ENCODE measurements at regions not wholly inside any gene's neighbourhood (a gene's known extent, or its start where the extent isn't known, plus 50 kb on each side); places are given as distances from the start of the nearest gene placed in this dataset.
A peak's percentile ranks its signal among the peaks of the same experiment; 100 is the strongest.

GRCh38 chr10:88028654-88029053 is 165.2 kb downstream of the PTEN start:
- RAD21 ChIA-PET (ENCODE audit: unreplicated experiment): interaction anchor here (0.7 to 1.4 kb wide), 5 partner anchors 21 to 358 kb away, joined by 3 to 5 read pairs (median 3); no protein-coding TSS in a partner anchor
- in situ Hi-C loops (cut with MboI): no loop called here
- H3K9ac ChIP-seq (ENCODE audit: control insufficient read depth, insufficient read depth, low read length): no peak overlapping the region
- no peak overlapping the region for H3K4me3 ChIP-seq
- no peak overlapping the region for H3K4me2 ChIP-seq (ENCODE audit: control insufficient read depth, insufficient read depth)
- no peaks in the 10 kb centered on the region for H3K79me2 ChIP-seq (ENCODE audit: control insufficient read depth, insufficient read depth, low read length)
- H3K9me3 ChIP-seq (replicated peaks; ENCODE audit: control insufficient read depth, insufficient read depth, low read length): no peaks in the 10 kb centered on the region
- intact Hi-C loops (cut with micrococcal nuclease; ENCODE audit: unreplicated experiment): no loop called here
- TF ChIP-seq IKZF2 (IDR thresholded peaks at IDR 0.05) (peak; percentile 47 to 49; a peak in 2 of 4 replicates), IKZF1 (conservative IDR thresholded peaks at IDR 0.05) (peak; percentile 30; the same call in 1 of the 2 replicates), POU2F2 (IDR thresholded peaks at IDR 0.05; ENCODE audit: borderline replicate concordance, low read depth, low read length) (no peak)
- H3K27ac ChIP-seq (ENCODE audit: control insufficient read depth, insufficient read depth): no peak overlapping the region
- DNase-seq (ENCODE audit: low read depth, low spot score) (no peak), ATAC-seq (peak; percentile 58), FAIRE-seq (no peak)
- 77% methylated on average over 1 of the region's 1 CpG for WGBS (ENCODE audit: insufficient coverage, insufficient replicate concordance, low lambda C conversion rate, missing lambda C conversion rate)
- SMC1A ChIA-PET (ENCODE audit: uncharacterized antibody, unreplicated experiment): interaction anchor here (0.6 to 2.2 kb wide), 6 partner anchors 24 to 123 kb away, joined by 3 to 9 read pairs (median 3); no protein-coding TSS in a partner anchor
- H3K36me3 ChIP-seq (ENCODE audit: control insufficient read depth in 2 of 2, insufficient read depth in 2 of 2, low read length in 1 of 2): no peaks in the 10 kb centered on the region
- H3K27me3 ChIP-seq (replicated peaks in 1 of 2; ENCODE audit: control insufficient read depth in 2 of 2, insufficient read depth in 2 of 2, low read length in 1 of 2): no peaks in the 10 kb centered on the region
- POLR2A ChIA-PET: no interaction called here
- H4K20me1 ChIP-seq (ENCODE audit: control insufficient read depth, insufficient read depth): no peaks in the 10 kb centered on the region
- H2AFZ ChIP-seq (ENCODE audit: control insufficient read depth, low read depth, low read length): peak overlapping the region; percentile 33
- CTCF ChIA-PET: no interaction called here
- BruUV-seq (replicated peaks): no TSS peak
- H3K4me1 ChIP-seq (ENCODE audit: control insufficient read depth, insufficient read depth, low read length): peaks cover 22% of the 10 kb centered on the region

GRCh38 chr10:88032566-88032965 is 169.1 kb downstream of the PTEN start:
- Histone ChIP-seq H3K27me3 (replicated peaks in 1 of 2; ENCODE audit: control insufficient read depth in 2 of 2, insufficient read depth in 2 of 2, low read length in 1 of 2) (no peaks in the 10 kb centered on the region), H2AFZ (ENCODE audit: control insufficient read depth, low read depth, low read length) (no peak overlapping the region), H3K4me1 (ENCODE audit: control insufficient read depth, insufficient read depth, low read length) (peaks cover 18% of the 10 kb centered on the region), H3K27ac (ENCODE audit: control insufficient read depth, insufficient read depth) (no peak overlapping the region), H3K4me2 (ENCODE audit: control insufficient read depth, insufficient read depth) (no peak overlapping the region), H3K36me3 (ENCODE audit: control insufficient read depth in 2 of 2, insufficient read depth in 2 of 2, low read length in 1 of 2) (no peaks in the 10 kb centered on the region), H3K4me3 (no peak overlapping the region), H3K79me2 (ENCODE audit: control insufficient read depth, insufficient read depth, low read length) (no peaks in the 10 kb centered on the region), H3K9ac (ENCODE audit: control insufficient read depth, insufficient read depth, low read length) (no peak overlapping the region), H4K20me1 (ENCODE audit: control insufficient read depth, insufficient read depth) (no peaks in the 10 kb centered on the region), H3K9me3 (replicated peaks; ENCODE audit: control insufficient read depth, insufficient read depth, low read length) (no peaks in the 10 kb centered on the region)
- no peak for ATAC-seq
- intact Hi-C loops (cut with micrococcal nuclease; ENCODE audit: unreplicated experiment) (no loop called here), in situ Hi-C loops (cut with MboI) (no loop called here)
- BruUV-seq (replicated peaks): no TSS peak
- FAIRE-seq: no peak
- ChIA-PET SMC1A (ENCODE audit: uncharacterized antibody, unreplicated experiment) (interaction anchor here (1.1 to 1.3 kb wide), 3 partner anchors 10 to 52 kb away, joined by 3 to 7 read pairs (median 4); no protein-coding TSS in a partner anchor), RAD21 (ENCODE audit: unreplicated experiment) (interaction anchor here (0.5 kb wide), 1 partner anchor 62 kb away, joined by 3 read pairs; no protein-coding TSS in a partner anchor), CTCF (interaction anchor here (0.6 to 1.3 kb wide), 2 partner anchors 150 to 356 kb away, joined by 3 to 4 read pairs; no protein-coding TSS in a partner anchor), POLR2A (interaction anchor here (0.5 to 1.3 kb wide), 2 partner anchors 10 to 11 kb away, joined by 3 read pairs; no protein-coding TSS in a partner anchor)
- DNase-seq (ENCODE audit: low read depth, low spot score): no peak
- 43% methylated on average over 1 of the region's 1 CpG for WGBS (ENCODE audit: insufficient coverage, insufficient replicate concordance, low lambda C conversion rate, missing lambda C conversion rate)
- TF ChIP-seq POU2F2 (IDR thresholded peaks at IDR 0.05; ENCODE audit: borderline replicate concordance, low read depth, low read length) (no peak), SUZ12 (IDR thresholded peaks at IDR 0.05; ENCODE audit: unreplicated experiment) (no peak), ETV6 (conservative IDR thresholded peaks at IDR 0.05 in 1 of 2, IDR thresholded peaks at IDR 0.05 in 1 of 2; ENCODE audit: borderline replicate concordance in 1 of 2, low read depth in 1 of 2) (no peak), RFX5 (IDR thresholded peaks at IDR 0.05; ENCODE audit: low read depth, low read length) (no peak), ATF3 (IDR thresholded peaks at IDR 0.05; ENCODE audit: borderline replicate concordance, extremely low read depth, low read depth, low read length) (no peak), ZBTB33 (IDR thresholded peaks at IDR 0.05) (no peak), SIN3A (IDR thresholded peaks at IDR 0.05; ENCODE audit: low read depth, low read length) (no peak), ZNF592 (IDR thresholded peaks at IDR 0.05) (no peak)

Measured in GM12878 (cell line).